NB4 (cell line): ENCODE measurements at regions not wholly inside any gene's neighbourhood (a gene's known extent, or its start where the extent isn't known, plus 50 kb on each side); places are given as distances from the start of the nearest gene placed in this dataset.

Experiments used
- DNase-seq: peaks from one replicate; pipeline ENCODE4 v3.0.0; 2010; ENCODE audit warnings: low read depth
- H3K4me3 ChIP-seq: one replicate; pipeline ENCODE4 v1.5.1; 2011; ENCODE audit warnings: mild to moderate bottlenecking, low read depth, low read length, moderate library complexity
- CTCF ChIP-seq: IDR thresholded peaks from one replicate; pipeline ENCODE4 v1.5.1; 2012; ENCODE audit warnings: low read depth, low read length
- MAX ChIP-seq: IDR thresholded peaks from 2 replicates; pipeline ENCODE4 v1.6.1; 2011; ENCODE audit warnings: low read depth, low read length
- MYC ChIP-seq: IDR thresholded peaks from 2 replicates; pipeline ENCODE4 v1.6.1; 2011; ENCODE audit warnings: low read depth, low read length
- POLR2A ChIP-seq: IDR thresholded peaks from 2 replicates; pipeline ENCODE4 v1.6.1; 2011; ENCODE audit warnings: mild to moderate bottlenecking; ENCODE audit not compliant: insufficient read length; ENCODE audit errors: extremely low read depth

- H3K4me3 ChIP-seq: no peak overlapping the region
- no peak for DNase-seq
- TF ChIP-seq MYC: no peak
- no peak for TF ChIP-seq MAX
- TF ChIP-seq POLR2A: no peak
- TF ChIP-seq CTCF: no peak
Measured at GRCh38 chr1:234918181-234918841, 210.3 kb downstream of the TOMM20 start.

GRCh38 chr1:234917495-234918180 is 211.0 kb downstream of the TOMM20 start:
- H3K4me3 ChIP-seq: no peak overlapping the region
- TF ChIP-seq MAX (no peak), CTCF (no peak), MYC (no peak), POLR2A (no peak)
- no peak for DNase-seq

- TF ChIP-seq CTCF (no peak), MYC (no peak), POLR2A (no peak), MAX (no peak)
- no peak overlapping the region for H3K4me3 ChIP-seq
- no peak for DNase-seq
Measured at GRCh38 chr1:234916840-234917239, 211.8 kb downstream of the TOMM20 start.

GRCh38 chr1:234915924-234916675 is 212.5 kb downstream of the TOMM20 start:
- TF ChIP-seq MYC (peak; percentile 79; the same call in 1 of the 2 replicates), MAX (peak; percentile 73), CTCF (no peak), POLR2A (no peak)
- DNase-seq: peak; percentile 85
- no peak overlapping the region for H3K4me3 ChIP-seq

GRCh38 chr1:234914606-234915290 is 213.9 kb downstream of the TOMM20 start:
- no peak for DNase-seq
- H3K4me3 ChIP-seq: no peak overlapping the region
- TF ChIP-seq MAX: no peak
- no peak for TF ChIP-seq CTCF
- TF ChIP-seq POLR2A: no peak
- TF ChIP-seq MYC: no peak
